ENCODE measurements at regions not wholly inside any gene's neighbourhood (a gene's known extent, or its start where the extent isn't known, plus 50 kb on each side); places are given as distances from the start of the nearest gene placed in this dataset.

DNA sequence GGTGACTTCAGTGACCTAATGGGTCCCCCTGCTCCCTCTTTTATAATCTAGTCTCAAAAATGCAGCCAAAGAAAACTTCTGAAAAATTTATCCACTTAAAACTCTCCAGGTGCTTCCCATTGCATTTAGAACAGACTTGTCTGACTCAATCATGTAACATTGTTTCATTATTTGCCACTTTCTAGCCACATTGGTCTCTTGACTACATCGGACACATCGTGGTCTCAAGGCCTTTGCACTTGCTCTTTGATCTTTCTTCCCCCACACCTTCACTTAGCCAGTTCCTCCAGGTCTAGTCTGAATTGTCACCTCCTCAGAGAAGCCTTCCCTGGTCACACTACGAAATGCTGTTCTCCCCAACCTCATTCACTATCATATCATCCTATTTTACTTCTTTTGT is 97.0 kb upstream of the E2F8 start:
- no peaks in the 10 kb centered on the region for H3K27me3 Mint-ChIP-seq (ENCODE audit: insufficient read depth, unreplicated experiment)
- no peak overlapping the region for H3K27ac Mint-ChIP-seq (ENCODE audit: unreplicated experiment)
- Histone ChIP-seq H3K4me3 (ENCODE audit: low read depth, low read length) (no peak overlapping the region), H3K36me3 (ENCODE audit: control insufficient read depth, insufficient read depth, low read length) (no peaks in the 10 kb centered on the region), H3K4me1 (peaks cover 10% of the 10 kb centered on the region), H3K9me3 (no peaks in the 10 kb centered on the region), H3K27me3 (replicated peaks; ENCODE audit: control insufficient read depth, insufficient read depth, low read length) (no peaks in the 10 kb centered on the region)
- H3K4me3 Mint-ChIP-seq (ENCODE audit: unreplicated experiment): no peak overlapping the region
- intact Hi-C loops (cut with micrococcal nuclease; ENCODE audit: unreplicated experiment): no loop called here
- H3K4me1 Mint-ChIP-seq (ENCODE audit: low read depth, unreplicated experiment): peaks cover 13% of the 10 kb centered on the region
- ChIA-PET POLR2A (no interaction called here), CTCF (interaction anchor here (1.0 kb wide), 1 partner anchor 218 kb away, joined by 3 read pairs; no protein-coding TSS in a partner anchor)
- H3K9me3 Mint-ChIP-seq (ENCODE audit: unreplicated experiment): peaks cover 9% of the 10 kb centered on the region
- TF ChIP-seq CTCF (IDR thresholded peaks at IDR 0.05; ENCODE audit: insufficient read depth in 1 of 2, low read depth in 1 of 2, low read length in 1 of 2, severe bottlenecking in 1 of 2, unreplicated experiment in 1 of 2): no peak
- no peaks in the 10 kb centered on the region for H3K36me3 Mint-ChIP-seq (ENCODE audit: insufficient read depth, unreplicated experiment)
- no TSS peak for BruUV-seq (replicated peaks)
- no peak for DNase-seq

- no peak overlapping the region for H3K4me3 ChIP-seq (ENCODE audit: low read depth, low read length)
- H3K4me1 ChIP-seq: no peaks in the 10 kb centered on the region; the same call in 1 of the 2 replicates
- TF ChIP-seq CTCF (IDR thresholded peaks at IDR 0.05; ENCODE audit: insufficient read depth in 1 of 2, low read depth in 1 of 2, low read length in 1 of 2, severe bottlenecking in 1 of 2, unreplicated experiment in 1 of 2): no peak
- H3K9me3 Mint-ChIP-seq (ENCODE audit: unreplicated experiment): peaks cover 9% of the 10 kb centered on the region
- H3K36me3 Mint-ChIP-seq (ENCODE audit: insufficient read depth, unreplicated experiment): no peaks in the 10 kb centered on the region
- no peaks in the 10 kb centered on the region for H3K36me3 ChIP-seq (ENCODE audit: control insufficient read depth, insufficient read depth, low read length)
- no peaks in the 10 kb centered on the region for H3K27me3 ChIP-seq (replicated peaks; ENCODE audit: control insufficient read depth, insufficient read depth, low read length)
- no peak for DNase-seq
- ChIA-PET CTCF (no interaction called here), POLR2A (no interaction called here)
- H3K27me3 Mint-ChIP-seq (ENCODE audit: insufficient read depth, unreplicated experiment): no peaks in the 10 kb centered on the region
- no peak overlapping the region for H3K27ac Mint-ChIP-seq (ENCODE audit: unreplicated experiment)
- intact Hi-C loops (cut with micrococcal nuclease; ENCODE audit: unreplicated experiment): no loop called here
- no TSS peak for BruUV-seq (replicated peaks)
- H3K4me1 Mint-ChIP-seq (ENCODE audit: low read depth, unreplicated experiment): peaks cover 13% of the 10 kb centered on the region
- no peak overlapping the region for H3K4me3 Mint-ChIP-seq (ENCODE audit: unreplicated experiment)
- no peaks in the 10 kb centered on the region for H3K9me3 ChIP-seq
These were observed 95.6 kb upstream of the E2F8 start for GRCh38 chr11:19336331-19336730.

DNA sequence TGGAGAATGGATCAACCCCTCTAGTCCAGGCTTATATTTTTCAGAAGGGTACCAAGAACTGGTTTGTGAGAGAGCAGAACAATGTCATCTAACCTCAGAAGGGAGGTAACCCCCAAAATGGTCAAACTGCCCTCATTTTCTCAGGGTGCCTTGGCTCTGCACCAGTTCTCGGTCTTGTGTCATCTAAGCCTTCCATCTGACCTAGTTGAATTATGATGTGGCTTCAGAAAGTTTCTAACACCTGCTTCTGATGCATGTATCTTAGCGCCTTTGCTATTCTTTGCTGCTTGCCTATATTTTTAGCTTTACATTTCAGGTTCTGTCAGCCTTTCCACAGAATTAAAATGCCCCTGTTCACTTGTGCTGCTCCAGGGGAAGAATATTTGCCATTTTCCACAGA is 91.7 kb upstream of the E2F8 start:
- ChIA-PET CTCF (no interaction called here), POLR2A (no interaction called here)
- no peaks in the 10 kb centered on the region for H3K27me3 ChIP-seq (replicated peaks; ENCODE audit: control insufficient read depth, insufficient read depth, low read length)
- H3K4me1 ChIP-seq: no peaks in the 10 kb centered on the region
- no peak for DNase-seq
- no peaks in the 10 kb centered on the region for H3K36me3 Mint-ChIP-seq (ENCODE audit: insufficient read depth, unreplicated experiment)
- no peaks in the 10 kb centered on the region for H3K9me3 Mint-ChIP-seq (ENCODE audit: unreplicated experiment)
- H3K36me3 ChIP-seq (ENCODE audit: control insufficient read depth, insufficient read depth, low read length): no peaks in the 10 kb centered on the region
- no peak overlapping the region for H3K27ac Mint-ChIP-seq (ENCODE audit: unreplicated experiment)
- intact Hi-C loops (cut with micrococcal nuclease; ENCODE audit: unreplicated experiment): no loop called here
- H3K4me1 Mint-ChIP-seq (ENCODE audit: low read depth, unreplicated experiment): no peaks in the 10 kb centered on the region
- H3K4me3 ChIP-seq (ENCODE audit: low read depth, low read length): no peak overlapping the region
- no TSS peak for BruUV-seq (replicated peaks)
- TF ChIP-seq CTCF (IDR thresholded peaks at IDR 0.05; ENCODE audit: insufficient read depth in 1 of 2, low read depth in 1 of 2, low read length in 1 of 2, severe bottlenecking in 1 of 2, unreplicated experiment in 1 of 2): no peak
- H3K4me3 Mint-ChIP-seq (ENCODE audit: unreplicated experiment): no peak overlapping the region
- no peaks in the 10 kb centered on the region for H3K9me3 ChIP-seq
- no peaks in the 10 kb centered on the region for H3K27me3 Mint-ChIP-seq (ENCODE audit: insufficient read depth, unreplicated experiment)

All from Caco-2 (cell line).